Activated CD4-positive, alpha-beta T cell treated with anti-CD3 and anti-CD28 coated beads, Interleukin-2, Interleukin-4, amounts not matched to agents 100 ng/mL and 50 ng/mL, durations not matched to agents 16 hours and 8 hours (primary cell): ENCODE measurements at regions not wholly inside any gene's neighbourhood (a gene's known extent, or its start where the extent isn't known, plus 50 kb on each side); places are given as distances from the start of the nearest gene placed in this dataset.

Experiments used
- DNase-seq: peaks from one replicate; pipeline ENCODE4 v3.0.0-alpha.2; 2020; ENCODE audit warnings: low spot score

- no peak for DNase-seq
These were observed 193.3 kb upstream of the CSF3R start for GRCh38 chr1:36675931-36676562.

GRCh38 chr1:36675106-36675505 is 192.4 kb upstream of the CSF3R start:
- DNase-seq, result no peak

- no peak for DNase-seq
These were observed 190.5 kb upstream of the CSF3R start for GRCh38 chr1:36673202-36673601.

- no peak for DNase-seq
These were observed 186.5 kb upstream of the CSF3R start for GRCh38 chr1:36669262-36669661.

- no peak for DNase-seq
These were observed 185.1 kb upstream of the CSF3R start for GRCh38 chr1:36667836-36668235.

- DNase-seq, result no peak
These were observed 184.5 kb upstream of the CSF3R start for GRCh38 chr1:36667256-36667655.

- no peak for DNase-seq
These were observed 182.9 kb upstream of the CSF3R start for GRCh38 chr1:36665478-36666080.

GRCh38 chr1:36664571-36665287 is 182.0 kb upstream of the CSF3R start:
- no peak for DNase-seq

GRCh38 chr1:36663772-36664430 is 181.2 kb upstream of the CSF3R start:
- no peak for DNase-seq

- DNase-seq, result no peak
These were observed 176.1 kb upstream of the CSF3R start for GRCh38 chr1:36658838-36659237.

- DNase-seq, result no peak
These were observed 175.1 kb upstream of the CSF3R start for GRCh38 chr1:36657826-36658225.

- DNase-seq, result no peak
These were observed 174.1 kb upstream of the CSF3R start for GRCh38 chr1:36656838-36657237.

- DNase-seq, result no peak
These were observed 173.6 kb upstream of the CSF3R start for GRCh38 chr1:36656271-36656670.

GRCh38 chr1:36654586-36654985 is 171.9 kb upstream of the CSF3R start:
- no peak for DNase-seq

- no peak for DNase-seq
These were observed 171.1 kb upstream of the CSF3R start for GRCh38 chr1:36653850-36654249.

GRCh38 chr1:36652586-36652985 is 169.9 kb upstream of the CSF3R start:
- no peak for DNase-seq

GRCh38 chr1:36652011-36652410 is 169.3 kb upstream of the CSF3R start:
- no peak for DNase-seq

GRCh38 chr1:36651176-36651910 is 168.6 kb upstream of the CSF3R start:
- DNase-seq, result no peak

- peak; percentile 65 for DNase-seq
These were observed 167.7 kb upstream of the CSF3R start for GRCh38 chr1:36650200-36651065.

GRCh38 chr1:36645867-36646266 is 163.2 kb upstream of the CSF3R start:
- no peak for DNase-seq

- DNase-seq, result no peak
These were observed 161.8 kb upstream of the CSF3R start for GRCh38 chr1:36644556-36644955.
